ENCODE measurements at regions not wholly inside any gene's neighbourhood (a gene's known extent, or its start where the extent isn't known, plus 50 kb on each side); places are given as distances from the start of the nearest gene placed in this dataset.

GRCh38 chr13:26456650-26457049, 100.8 kb upstream of the WASF3 start:
- no peak for DNase-seq (ENCODE audit: low read depth, low spot score)
- in situ Hi-C loops (cut with HindIII; ENCODE audit: low pct_unique_long_range_greater_than_20kb, low sequenced_read_pairs): no loop called here

- DNase-seq (ENCODE audit: low read depth, low spot score): peak; percentile 14
- in situ Hi-C loops (cut with HindIII; ENCODE audit: low pct_unique_long_range_greater_than_20kb, low sequenced_read_pairs): no loop called here
Measured at GRCh38 chr13:26457212-26457611, 100.3 kb upstream of the WASF3 start.

- in situ Hi-C loops (cut with HindIII; ENCODE audit: low pct_unique_long_range_greater_than_20kb, low sequenced_read_pairs): no loop called here
- no peak for DNase-seq (ENCODE audit: low read depth, low spot score)
Measured at GRCh38 chr13:26458196-26458749, 99.2 kb upstream of the WASF3 start.

GRCh38 chr13:26459276-26460131, 98.0 kb upstream of the WASF3 start:
- in situ Hi-C loops (cut with HindIII; ENCODE audit: low pct_unique_long_range_greater_than_20kb, low sequenced_read_pairs): no loop called here

GRCh38 chr13:26460648-26461047, 96.8 kb upstream of the WASF3 start:
- in situ Hi-C loops (cut with HindIII; ENCODE audit: low pct_unique_long_range_greater_than_20kb, low sequenced_read_pairs): no loop called here
- DNase-seq (ENCODE audit: low read depth, low spot score): no peak

More at GRCh38 chr13:26459276-26460131, 98.0 kb upstream of the WASF3 start:
- no peak for DNase-seq (ENCODE audit: low read depth, low spot score)

- in situ Hi-C loops (cut with HindIII; ENCODE audit: low pct_unique_long_range_greater_than_20kb, low sequenced_read_pairs): no loop called here
Measured at GRCh38 chr13:26463296-26463695, 94.2 kb upstream of the WASF3 start.

GRCh38 chr13:26463848-26464247, 93.6 kb upstream of the WASF3 start:
- in situ Hi-C loops (cut with HindIII; ENCODE audit: low pct_unique_long_range_greater_than_20kb, low sequenced_read_pairs): no loop called here
- DNase-seq (ENCODE audit: low read depth, low spot score): no peak

More at GRCh38 chr13:26463296-26463695, 94.2 kb upstream of the WASF3 start:
- no peak for DNase-seq (ENCODE audit: low read depth, low spot score)

GRCh38 chr13:26465514-26465913, 92.0 kb upstream of the WASF3 start:
- DNase-seq (ENCODE audit: low read depth, low spot score): no peak
- in situ Hi-C loops (cut with HindIII; ENCODE audit: low pct_unique_long_range_greater_than_20kb, low sequenced_read_pairs): no loop called here

GRCh38 chr13:26465954-26466353, 91.5 kb upstream of the WASF3 start:
- in situ Hi-C loops (cut with HindIII; ENCODE audit: low pct_unique_long_range_greater_than_20kb, low sequenced_read_pairs): no loop called here

GRCh38 chr13:26468265-26468801, 89.2 kb upstream of the WASF3 start:
- DNase-seq (ENCODE audit: low read depth, low spot score): no peak

More at GRCh38 chr13:26465954-26466353, 91.5 kb upstream of the WASF3 start:
- no peak for DNase-seq (ENCODE audit: low read depth, low spot score)

GRCh38 chr13:26469602-26470001, 87.9 kb upstream of the WASF3 start:
- in situ Hi-C loops (cut with HindIII; ENCODE audit: low pct_unique_long_range_greater_than_20kb, low sequenced_read_pairs): no loop called here
- DNase-seq (ENCODE audit: low read depth, low spot score): no peak

More at GRCh38 chr13:26468265-26468801, 89.2 kb upstream of the WASF3 start:
- in situ Hi-C loops (cut with HindIII; ENCODE audit: low pct_unique_long_range_greater_than_20kb, low sequenced_read_pairs): no loop called here

GRCh38 chr13:26471807-26472206, 85.7 kb upstream of the WASF3 start:
- in situ Hi-C loops (cut with HindIII; ENCODE audit: low pct_unique_long_range_greater_than_20kb, low sequenced_read_pairs): no loop called here
- DNase-seq (ENCODE audit: low read depth, low spot score): no peak

- DNase-seq (ENCODE audit: low read depth, low spot score): no peak
- in situ Hi-C loops (cut with HindIII; ENCODE audit: low pct_unique_long_range_greater_than_20kb, low sequenced_read_pairs): no loop called here
Measured at GRCh38 chr13:26473571-26474230, 83.8 kb upstream of the WASF3 start.

- in situ Hi-C loops (cut with HindIII; ENCODE audit: low pct_unique_long_range_greater_than_20kb, low sequenced_read_pairs): no loop called here
- no peak for DNase-seq (ENCODE audit: low read depth, low spot score)
Measured at GRCh38 chr13:26474286-26474685, 83.2 kb upstream of the WASF3 start.

- in situ Hi-C loops (cut with HindIII; ENCODE audit: low pct_unique_long_range_greater_than_20kb, low sequenced_read_pairs): no loop called here
- no peak for DNase-seq (ENCODE audit: low read depth, low spot score)
Measured at GRCh38 chr13:26475176-26476110, 82.0 kb upstream of the WASF3 start.

- in situ Hi-C loops (cut with HindIII; ENCODE audit: low pct_unique_long_range_greater_than_20kb, low sequenced_read_pairs): no loop called here
- DNase-seq (ENCODE audit: low read depth, low spot score): no peak
Measured at GRCh38 chr13:26476111-26476781, 81.2 kb upstream of the WASF3 start.

- in situ Hi-C loops (cut with HindIII; ENCODE audit: low pct_unique_long_range_greater_than_20kb, low sequenced_read_pairs): no loop called here
- no peak for DNase-seq (ENCODE audit: low read depth, low spot score)
Measured at GRCh38 chr13:26476782-26477142, 80.7 kb upstream of the WASF3 start.

Data from SK-MEL-5 (cell line).